Fibroblast of lung (primary cell): ENCODE measurements at regions not wholly inside any gene's neighbourhood (a gene's known extent, or its start where the extent isn't known, plus 50 kb on each side); places are given as distances from the start of the nearest gene placed in this dataset.

Experiments
- DNase-seq, 2 donors: peaks; one replicate each; pipeline versions ENCODE4 v3.0.0 to v3.0.0-alpha.2; 2010; ENCODE audit warnings: low read depth in 2 of 2
- H2AFZ ChIP-seq: 2 replicates; pipeline ENCODE4 v1.5.1; 2012; ENCODE audit warnings: low read length, control low read depth, inconsistent platforms
- H3K27ac ChIP-seq: 2 replicates; pipeline ENCODE4 v1.5.1; 2011; ENCODE audit warnings: low read length, control low read depth; ENCODE audit not compliant: insufficient read depth
- H3K27me3 ChIP-seq: 2 replicates; pipeline ENCODE4 v1.5.1; 2011; ENCODE audit warnings: mild to moderate bottlenecking, low read length; ENCODE audit not compliant: control insufficient read depth, insufficient read depth
- H3K36me3 ChIP-seq: 2 replicates; pipeline ENCODE4 v1.5.1; 2011; ENCODE audit warnings: low read length; ENCODE audit not compliant: control insufficient read depth, insufficient read depth
- H3K4me1 ChIP-seq: 2 replicates; pipeline ENCODE4 v1.5.1; 2011; ENCODE audit warnings: low read length; ENCODE audit not compliant: control insufficient read depth, insufficient read depth; ENCODE audit errors: extremely low read depth
- H3K4me2 ChIP-seq: 2 replicates; pipeline ENCODE4 v1.5.1; 2011; ENCODE audit warnings: low read length, control low read depth; ENCODE audit not compliant: insufficient read depth; ENCODE audit errors: extremely low read depth
- H3K4me3 ChIP-seq, 4 experiments: fragments of 200-600 bp in 1 of 4; sonication (generic) in 1 of 4; replicated peaks in 1 of 4; 2 replicates each; pipeline ENCODE4 v1.5.1; 2011 to 2016; ENCODE audit warnings: low read length in 4 of 4, low read depth in 3 of 4, mild to moderate bottlenecking in 3 of 4, control low read depth in 2 of 4, inconsistent platforms in 1 of 4, mixed read lengths in 1 of 4; ENCODE audit not compliant: insufficient read depth in 1 of 4; ENCODE audit errors: control extremely low read depth in 1 of 4
- H3K79me2 ChIP-seq: 2 replicates; pipeline ENCODE4 v1.5.1; 2012; ENCODE audit warnings: mild to moderate bottlenecking, low read length, inconsistent platforms; ENCODE audit not compliant: control insufficient read depth, insufficient read depth
- H3K9ac ChIP-seq: 2 replicates; pipeline ENCODE4 v1.5.1; 2011; ENCODE audit warnings: mild to moderate bottlenecking, low read length, control low read depth; ENCODE audit not compliant: insufficient read depth
- H3K9me3 ChIP-seq: 2 replicates; pipeline ENCODE4 v1.5.1; 2012; ENCODE audit warnings: low read depth, low read length; ENCODE audit not compliant: control insufficient read depth, insufficient read depth
- H4K20me1 ChIP-seq: 2 replicates; pipeline ENCODE4 v1.5.1; 2011; ENCODE audit warnings: low read length; ENCODE audit not compliant: control insufficient read depth, insufficient read depth; ENCODE audit errors: extremely low read depth
- CTCF ChIP-seq, 2 donors: IDR thresholded peaks in 1 of 2; conservative IDR thresholded peaks in 1 of 2; 1 replicate in 1 of 2; 2 replicates in 1 of 2; pipeline ENCODE4 v1.5.1; 2011 to 2012; ENCODE audit warnings: low read length in 2 of 2, control low read depth in 1 of 2, inconsistent platforms in 1 of 2, low read depth in 1 of 2, mild to moderate bottlenecking in 1 of 2
- EZH2 ChIP-seq: IDR thresholded peaks from 2 replicates; pipeline ENCODE4 v1.5.1; 2012; ENCODE audit warnings: low read length, control low read depth, mild to moderate bottlenecking; ENCODE audit errors: missing control alignments

DNA sequence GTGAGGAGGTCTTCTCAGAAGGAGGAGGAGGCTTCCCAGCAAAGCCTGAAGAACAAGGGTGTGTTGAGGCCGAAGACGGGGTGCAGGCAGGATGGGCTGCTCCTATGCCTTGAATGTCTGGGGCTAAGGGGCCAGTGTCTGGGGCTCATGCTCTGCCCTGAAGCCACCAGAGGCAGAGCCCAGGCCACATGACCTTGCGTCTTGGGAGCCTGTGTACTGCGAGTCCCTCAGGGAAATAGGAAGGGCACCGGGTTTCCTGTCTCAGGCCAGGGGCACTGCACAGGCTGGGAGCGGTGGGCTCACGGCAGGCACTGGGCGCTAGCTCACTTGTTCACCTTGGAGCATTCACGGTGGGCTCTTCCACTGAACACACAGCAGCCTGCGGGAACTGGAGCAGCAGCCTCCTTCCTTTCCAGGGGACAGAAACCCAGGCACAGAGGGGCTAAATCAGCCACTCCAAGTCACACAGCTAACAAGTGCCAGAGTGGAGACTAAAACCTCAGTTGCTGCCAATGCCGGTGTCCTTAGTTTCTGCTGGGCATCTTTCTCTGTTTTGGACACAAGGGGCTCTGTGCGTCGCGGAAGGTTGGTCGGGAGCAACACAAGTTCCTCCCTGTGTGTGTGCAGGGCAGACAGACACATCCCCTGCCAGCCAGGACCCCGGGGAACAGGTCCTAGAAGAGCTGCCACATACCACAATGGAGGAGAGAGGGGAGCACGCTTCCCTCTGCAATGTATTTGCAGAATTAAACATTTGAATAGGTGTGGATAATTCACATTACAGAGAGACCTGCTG is 104.8 kb upstream of the C1orf174 start:
- no peak for TF ChIP-seq EZH2
- no peak for TF ChIP-seq CTCF (conservative IDR thresholded peaks at IDR 0.05 in 1 of 2, IDR thresholded peaks at IDR 0.05 in 1 of 2; ENCODE audit: low read depth in 1 of 2, low read length in 2 of 2)
- H4K20me1 ChIP-seq, result no peaks in the 10 kb centered on the region
- H3K27ac ChIP-seq, result no peak overlapping the region
- no peak for DNase-seq
- no peaks in the 10 kb centered on the region for H3K36me3 ChIP-seq
- no peak overlapping the region for H2AFZ ChIP-seq
- H3K4me1 ChIP-seq, result no peaks in the 10 kb centered on the region
- H3K9me3 ChIP-seq, result no peaks in the 10 kb centered on the region
- no peak overlapping the region for H3K4me3 ChIP-seq
- no peaks in the 10 kb centered on the region for H3K27me3 ChIP-seq
- no peak overlapping the region for H3K9ac ChIP-seq
- no peak overlapping the region for H3K4me2 ChIP-seq
- H3K79me2 ChIP-seq, result no peaks in the 10 kb centered on the region

DNA sequence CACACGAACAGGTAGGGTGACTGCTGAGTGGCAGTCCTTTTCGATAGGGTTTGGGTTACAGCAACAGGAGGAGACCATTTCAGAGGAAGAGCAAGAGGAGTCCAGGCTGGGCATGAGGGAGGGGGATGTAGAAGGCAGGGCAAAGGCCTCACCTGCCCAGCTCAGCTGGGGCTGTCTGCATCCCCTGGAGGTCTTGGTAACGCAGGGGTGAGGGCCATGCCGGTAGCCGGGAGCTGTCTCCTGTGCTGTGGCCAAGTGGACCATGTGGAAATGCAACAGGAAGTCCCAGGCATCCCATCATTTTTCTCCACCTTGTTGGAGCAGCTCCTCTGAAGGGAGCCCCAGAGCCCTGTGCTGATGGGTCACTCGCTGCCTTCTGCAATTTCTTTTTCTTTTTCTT is 105.4 kb upstream of the C1orf174 start:
- DNase-seq, result no peak
- Histone ChIP-seq H3K79me2 (no peaks in the 10 kb centered on the region), H3K36me3 (no peaks in the 10 kb centered on the region), H4K20me1 (no peaks in the 10 kb centered on the region), H3K9me3 (no peaks in the 10 kb centered on the region), H3K27me3 (no peaks in the 10 kb centered on the region), H3K27ac (no peak overlapping the region), H3K9ac (no peak overlapping the region), H3K4me2 (no peak overlapping the region), H3K4me1 (no peaks in the 10 kb centered on the region), H3K4me3 (no peak overlapping the region), H2AFZ (no peak overlapping the region)
- TF ChIP-seq CTCF (conservative IDR thresholded peaks at IDR 0.05 in 1 of 2, IDR thresholded peaks at IDR 0.05 in 1 of 2; ENCODE audit: low read depth in 1 of 2, low read length in 2 of 2) (no peak), EZH2 (no peak)

DNA sequence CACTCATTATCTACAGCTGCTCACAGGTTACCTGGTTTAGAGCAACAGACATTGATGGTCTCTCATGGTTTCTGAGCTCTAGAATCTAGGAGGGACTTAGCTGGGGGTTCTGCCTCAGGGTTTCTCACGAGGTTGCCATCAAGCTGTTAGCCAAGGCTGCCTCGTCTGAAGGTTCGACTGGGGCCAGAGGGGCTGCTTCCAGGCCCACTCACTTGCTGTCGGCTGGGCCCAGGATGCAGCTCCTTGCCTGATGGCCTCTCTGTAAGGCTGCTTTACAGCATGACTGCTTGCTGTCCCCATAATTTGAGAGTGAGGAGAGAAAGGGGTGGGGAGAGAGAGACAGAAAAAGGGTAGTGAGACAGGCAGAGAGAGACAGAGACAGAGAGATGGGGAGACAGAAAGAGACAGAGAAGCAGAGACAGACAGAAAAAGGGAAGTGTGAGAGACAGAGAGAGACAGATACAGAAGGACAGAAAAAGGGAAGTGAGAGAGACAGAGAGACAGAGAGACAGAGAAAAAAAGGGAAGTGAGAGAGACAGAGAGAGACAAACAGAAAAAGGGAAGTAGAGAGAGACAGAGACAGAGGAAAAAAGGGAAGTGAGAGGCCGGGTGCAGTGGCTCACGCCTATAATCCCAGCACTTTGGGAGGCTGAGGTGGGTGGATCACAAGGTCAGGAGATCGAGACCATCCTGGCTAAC is 106.8 kb upstream of the C1orf174 start:
- no peaks in the 10 kb centered on the region for H3K9me3 ChIP-seq
- no peaks in the 10 kb centered on the region for H3K36me3 ChIP-seq
- H3K9ac ChIP-seq, result no peak overlapping the region
- TF ChIP-seq CTCF (conservative IDR thresholded peaks at IDR 0.05 in 1 of 2, IDR thresholded peaks at IDR 0.05 in 1 of 2; ENCODE audit: low read depth in 1 of 2, low read length in 2 of 2), result no peak
- no peak for TF ChIP-seq EZH2
- H3K4me2 ChIP-seq, result no peak overlapping the region
- no peak overlapping the region for H2AFZ ChIP-seq
- no peak for DNase-seq
- H3K27ac ChIP-seq, result no peak overlapping the region
- H4K20me1 ChIP-seq, result no peaks in the 10 kb centered on the region
- H3K4me1 ChIP-seq, result no peaks in the 10 kb centered on the region
- H3K79me2 ChIP-seq, result no peaks in the 10 kb centered on the region
- no peaks in the 10 kb centered on the region for H3K27me3 ChIP-seq
- no peak overlapping the region for H3K4me3 ChIP-seq
